ENCODE measurements at regions not wholly inside any gene's neighbourhood (a gene's known extent, or its start where the extent isn't known, plus 50 kb on each side); places are given as distances from the start of the nearest gene placed in this dataset.

DNA sequence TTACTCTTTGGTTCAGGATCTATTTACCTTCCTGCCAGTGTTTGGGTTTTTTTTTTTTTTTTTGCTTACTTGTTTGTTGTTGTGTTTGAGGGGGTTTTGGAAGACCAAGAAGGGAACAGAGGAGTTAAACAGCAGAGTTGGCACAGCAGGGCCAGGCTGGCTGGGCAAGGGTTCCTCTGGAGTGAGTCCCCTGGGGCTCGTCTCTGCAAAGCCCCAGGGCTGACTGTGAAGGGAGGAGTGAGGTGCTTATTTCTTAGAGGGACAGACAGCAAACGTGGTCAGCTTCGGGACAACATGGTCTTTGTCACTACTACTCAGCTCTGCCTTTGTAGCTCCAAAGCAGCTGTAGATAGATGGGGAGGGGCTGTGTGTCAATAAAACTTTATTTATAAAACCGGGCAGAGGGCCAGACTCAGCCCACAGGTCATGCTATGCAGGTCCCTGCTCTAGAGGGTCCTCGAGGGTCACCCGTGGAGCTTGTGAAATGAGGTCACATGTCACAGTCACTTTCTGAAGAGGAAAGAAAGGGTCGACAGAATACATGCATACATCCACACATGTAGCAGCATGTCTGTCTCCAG, 1404.7 kb downstream of the BRD1 start:
- TF ChIP-seq, protein P1, sequence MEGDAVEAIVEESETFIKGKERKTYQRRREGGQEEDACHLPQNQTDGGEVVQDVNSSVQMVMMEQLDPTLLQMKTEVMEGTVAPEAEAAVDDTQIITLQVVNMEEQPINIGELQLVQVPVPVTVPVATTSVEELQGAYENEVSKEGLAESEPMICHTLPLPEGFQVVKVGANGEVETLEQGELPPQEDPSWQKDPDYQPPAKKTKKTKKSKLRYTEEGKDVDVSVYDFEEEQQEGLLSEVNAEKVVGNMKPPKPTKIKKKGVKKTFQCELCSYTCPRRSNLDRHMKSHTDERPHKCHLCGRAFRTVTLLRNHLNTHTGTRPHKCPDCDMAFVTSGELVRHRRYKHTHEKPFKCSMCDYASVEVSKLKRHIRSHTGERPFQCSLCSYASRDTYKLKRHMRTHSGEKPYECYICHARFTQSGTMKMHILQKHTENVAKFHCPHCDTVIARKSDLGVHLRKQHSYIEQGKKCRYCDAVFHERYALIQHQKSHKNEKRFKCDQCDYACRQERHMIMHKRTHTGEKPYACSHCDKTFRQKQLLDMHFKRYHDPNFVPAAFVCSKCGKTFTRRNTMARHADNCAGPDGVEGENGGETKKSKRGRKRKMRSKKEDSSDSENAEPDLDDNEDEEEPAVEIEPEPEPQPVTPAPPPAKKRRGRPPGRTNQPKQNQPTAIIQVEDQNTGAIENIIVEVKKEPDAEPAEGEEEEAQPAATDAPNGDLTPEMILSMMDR (IDR thresholded peaks at IDR 0.05 in 8 of 11, conservative IDR thresholded peaks at IDR 0.05 in 3 of 11): no peak
- no peak for TF ChIP-seq POLR2AphosphoS5 (IDR thresholded peaks at IDR 0.05)

Data from spleen (tissue), 7 donors.